ENCODE measurements at regions not wholly inside any gene's neighbourhood (a gene's known extent, or its start where the extent isn't known, plus 50 kb on each side); places are given as distances from the start of the nearest gene placed in this dataset.

- TF ChIP-seq REST (IDR thresholded peaks at IDR 0.05; ENCODE audit: low read depth) (no peak), TCF7L2 (IDR thresholded peaks at IDR 0.05; ENCODE audit: borderline replicate concordance, extremely low read depth, insufficient read depth, insufficient read length) (no peak), JUND (IDR thresholded peaks at IDR 0.05) (no peak)
These were observed 611.0 kb downstream of the NSUN3 start (continued) for GRCh38 chr3:94673876-94674275.

DNA sequence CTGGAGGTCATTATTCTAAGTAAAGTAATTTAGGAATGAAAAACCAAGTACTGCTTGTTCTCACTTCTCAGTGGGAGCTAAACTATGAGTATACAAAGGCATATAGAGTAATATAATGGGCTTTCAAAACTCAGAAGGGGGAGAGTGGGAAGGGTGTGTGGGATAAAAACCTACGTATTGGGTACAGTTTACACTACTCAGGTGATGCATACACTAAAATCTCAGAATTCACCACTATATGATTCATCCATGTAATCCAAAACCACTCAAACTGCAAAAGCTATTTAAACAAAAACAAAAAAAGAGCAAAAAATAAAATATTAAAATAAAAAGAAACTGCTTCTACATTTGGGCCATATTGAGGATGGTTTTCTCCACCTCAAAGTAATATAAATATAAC, 623.3 kb downstream of the NSUN3 start:
- ChIA-PET POLR2A (no interaction called here), CTCF (no interaction called here), RAD21 (ENCODE audit: low non-redundant PET in 1 of 2, low total read pairs in 2 of 2, uncharacterized antibody in 2 of 2, unreplicated experiment in 2 of 2) (no interaction called here)
- H3K4me2 ChIP-seq (ENCODE audit: low read length) = no peak overlapping the region
- H2AFZ ChIP-seq (ENCODE audit: low read depth, low read length, poor library complexity, severe bottlenecking) = no peak overlapping the region
- no peak overlapping the region for H3K27ac ChIP-seq (ENCODE audit: low read depth, low read length)
- H3K9me2 ChIP-seq (ENCODE audit: insufficient read depth) = no peaks in the 10 kb centered on the region
- TF ChIP-seq CTCF (IDR thresholded peaks at IDR 0.05 in 2 of 3, conservative IDR thresholded peaks at IDR 0.05 in 1 of 3; ENCODE audit: borderline replicate concordance in 1 of 3, insufficient read depth in 1 of 3, low read depth in 2 of 3, low read length in 2 of 3) = no peak
- TF ChIP-seq POLR2AphosphoS5 (IDR thresholded peaks at IDR 0.05; ENCODE audit: low read depth, low read length) = no peak
- no peak for TF ChIP-seq YY1 (IDR thresholded peaks at IDR 0.05; ENCODE audit: extremely low read depth, insufficient replicate concordance, low read depth, low read length)
- no peak for TF ChIP-seq ZFX (IDR thresholded peaks at IDR 0.05)
- no peak for TF ChIP-seq POLR2A (IDR thresholded peaks at IDR 0.05; ENCODE audit: borderline replicate concordance, extremely low read depth, insufficient read depth, insufficient read length)
- no peak for TF ChIP-seq ELF1 (IDR thresholded peaks at IDR 0.05; ENCODE audit: borderline replicate concordance, low read depth)
- TF ChIP-seq CBX3 (IDR thresholded peaks at IDR 0.05; ENCODE audit: low read depth) = no peak
- no peak for TF ChIP-seq ZNF274 (IDR thresholded peaks at IDR 0.05; ENCODE audit: low read depth, low read length)
- TF ChIP-seq SIN3A (IDR thresholded peaks at IDR 0.05; ENCODE audit: low read depth) = no peak
- TF ChIP-seq REST (IDR thresholded peaks at IDR 0.05; ENCODE audit: low read depth) = no peak
- no peak for TF ChIP-seq EZH2phosphoT487 (IDR thresholded peaks at IDR 0.05; ENCODE audit: borderline replicate concordance)
- no peak for TF ChIP-seq EZH2 (IDR thresholded peaks at IDR 0.05)
- no peak for TF ChIP-seq FOSL1 (IDR thresholded peaks at IDR 0.05; ENCODE audit: low read depth)
- TF ChIP-seq EGR1 (IDR thresholded peaks at IDR 0.05; ENCODE audit: low read depth) = no peak
- no peak for TF ChIP-seq JUND (IDR thresholded peaks at IDR 0.05)
- no peaks in the 10 kb centered on the region for H3K27me3 ChIP-seq (ENCODE audit: insufficient read depth, low read length)
- H3K9me3 ChIP-seq (ENCODE audit: control insufficient read depth in 1 of 2, insufficient read depth in 1 of 2, low read depth in 1 of 2, low read length in 2 of 2) = peaks cover 5 to 13% of the 10 kb centered on the region in 2 experiments; a peak in 2 of 4 replicates
- intact Hi-C loops (cut with micrococcal nuclease) = no loop called here
- no peak for DNase-seq (ENCODE audit: low read depth, low spot score)
- no peaks in the 10 kb centered on the region for H3K79me2 ChIP-seq (ENCODE audit: insufficient read depth, low read length)
- no peaks in the 10 kb centered on the region for H4K20me1 ChIP-seq (ENCODE audit: insufficient read depth)
- no TSS peak for BruUV-seq (replicated peaks)
- H3K36me3 ChIP-seq (ENCODE audit: control insufficient read depth in 1 of 2, insufficient read depth in 2 of 2, low read length in 2 of 2) = no peaks in the 10 kb centered on the region
- H3K4me1 ChIP-seq (ENCODE audit: control insufficient read depth in 1 of 2, insufficient read depth in 2 of 2, low read length in 2 of 2) = no peaks in the 10 kb centered on the region
- H3K4me3 ChIP-seq (replicated peaks in 1 of 2; ENCODE audit: low read depth in 1 of 2, low read length in 2 of 2) = no peak overlapping the region
- no peak for ATAC-seq
- H3K9ac ChIP-seq (ENCODE audit: low read length) = no peak overlapping the region
